ENCODE measurements at regions not wholly inside any gene's neighbourhood (a gene's known extent, or its start where the extent isn't known, plus 50 kb on each side); places are given as distances from the start of the nearest gene placed in this dataset.

DNA sequence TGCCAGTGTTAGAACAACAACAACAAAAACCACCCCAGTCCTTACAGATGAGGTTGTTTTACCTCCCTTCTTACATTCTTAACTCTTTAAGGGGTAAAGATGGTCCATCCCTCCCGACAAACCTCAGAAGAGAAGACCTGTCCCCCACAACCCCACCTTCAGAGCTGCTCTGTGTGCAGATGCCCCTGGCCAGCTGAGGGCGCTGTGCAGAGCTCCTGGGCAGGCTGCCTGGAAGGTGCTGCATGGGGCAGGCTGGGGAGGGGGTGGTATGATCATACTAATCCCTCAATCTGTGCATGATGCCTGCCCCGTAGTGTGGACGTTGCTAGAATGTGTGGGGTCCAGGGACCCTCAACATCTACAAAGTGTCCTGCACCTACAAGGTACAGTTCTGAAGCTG lies 387.1 kb downstream of the INHBA start:
- Histone ChIP-seq H3K9ac (ENCODE audit: extremely low read depth, low read length, poor library complexity, severe bottlenecking) (no peak overlapping the region), H3K36me3 (ENCODE audit: control insufficient read depth, insufficient read depth, low read length) (no peaks in the 10 kb centered on the region), H3K9me3 (ENCODE audit: control insufficient read depth, low read length) (no peaks in the 10 kb centered on the region), H3K4me3 (ENCODE audit: low read length) (no peak overlapping the region), H3K4me1 (ENCODE audit: control insufficient read depth, insufficient read depth, low read length) (no peaks in the 10 kb centered on the region), H3K27me3 (ENCODE audit: control insufficient read depth, insufficient read depth, low read length, poor library complexity, severe bottlenecking) (no peaks in the 10 kb centered on the region), H3K27ac (ENCODE audit: low read depth, low read length) (no peak overlapping the region)
- Mint-ChIP-seq H3K27ac (no peak overlapping the region), H3K4me3 (no peak overlapping the region), H3K9me3 (peaks cover 10% of the 10 kb centered on the region), H3K4me1 (no peaks in the 10 kb centered on the region), H3K36me3 (ENCODE audit: low read depth) (no peaks in the 10 kb centered on the region), H3K27me3 (ENCODE audit: insufficient read depth) (no peaks in the 10 kb centered on the region)
- 81% methylated on average over 4 of the region's 4 CpGs; no CpG with 5 or more reads in 1 of the 2 experiments for WGBS, 2 experiments (ENCODE audit: insufficient coverage in 1 of 2, insufficient read length in 1 of 2)
- peak; percentile 83 for DNase-seq
- TF ChIP-seq, protein P1, sequence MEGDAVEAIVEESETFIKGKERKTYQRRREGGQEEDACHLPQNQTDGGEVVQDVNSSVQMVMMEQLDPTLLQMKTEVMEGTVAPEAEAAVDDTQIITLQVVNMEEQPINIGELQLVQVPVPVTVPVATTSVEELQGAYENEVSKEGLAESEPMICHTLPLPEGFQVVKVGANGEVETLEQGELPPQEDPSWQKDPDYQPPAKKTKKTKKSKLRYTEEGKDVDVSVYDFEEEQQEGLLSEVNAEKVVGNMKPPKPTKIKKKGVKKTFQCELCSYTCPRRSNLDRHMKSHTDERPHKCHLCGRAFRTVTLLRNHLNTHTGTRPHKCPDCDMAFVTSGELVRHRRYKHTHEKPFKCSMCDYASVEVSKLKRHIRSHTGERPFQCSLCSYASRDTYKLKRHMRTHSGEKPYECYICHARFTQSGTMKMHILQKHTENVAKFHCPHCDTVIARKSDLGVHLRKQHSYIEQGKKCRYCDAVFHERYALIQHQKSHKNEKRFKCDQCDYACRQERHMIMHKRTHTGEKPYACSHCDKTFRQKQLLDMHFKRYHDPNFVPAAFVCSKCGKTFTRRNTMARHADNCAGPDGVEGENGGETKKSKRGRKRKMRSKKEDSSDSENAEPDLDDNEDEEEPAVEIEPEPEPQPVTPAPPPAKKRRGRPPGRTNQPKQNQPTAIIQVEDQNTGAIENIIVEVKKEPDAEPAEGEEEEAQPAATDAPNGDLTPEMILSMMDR (conservative IDR thresholded peaks at IDR 0.05) = peak; percentile 81

DNA sequence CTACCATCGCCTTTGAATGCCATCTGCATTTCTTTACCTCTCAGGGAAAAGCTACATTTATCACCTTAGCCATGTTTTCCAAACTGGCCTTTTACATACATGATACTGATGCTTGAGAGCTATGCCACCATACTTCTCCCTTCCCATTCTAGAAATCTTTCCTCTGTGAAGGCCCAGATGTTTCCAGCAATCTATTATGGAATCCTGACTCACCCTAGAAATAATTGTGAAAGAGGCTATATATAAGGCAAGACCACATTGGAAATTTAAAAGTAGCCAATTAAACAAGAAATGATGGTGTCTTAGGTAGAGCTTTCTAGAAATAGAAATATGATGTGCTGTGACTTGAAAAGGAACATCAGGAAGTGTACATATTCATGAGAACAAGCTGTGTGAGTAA lies 389.7 kb downstream of the INHBA start:
- Mint-ChIP-seq H3K4me1 (no peaks in the 10 kb centered on the region), H3K27ac (no peak overlapping the region), H3K9me3 (peaks cover 1% of the 10 kb centered on the region), H3K36me3 (ENCODE audit: low read depth) (no peaks in the 10 kb centered on the region), H3K27me3 (ENCODE audit: insufficient read depth) (no peaks in the 10 kb centered on the region), H3K4me3 (no peak overlapping the region)
- no peak for DNase-seq
- WGBS, 2 experiments (ENCODE audit: insufficient coverage in 1 of 2, insufficient read length in 1 of 2) = 86 to 87% methylated on average over 1 of the region's 1 CpG
- H3K4me3 ChIP-seq (ENCODE audit: low read length) = no peak overlapping the region
- H3K4me1 ChIP-seq (ENCODE audit: control insufficient read depth, insufficient read depth, low read length) = no peaks in the 10 kb centered on the region
- no peak overlapping the region for H3K9ac ChIP-seq (ENCODE audit: extremely low read depth, low read length, poor library complexity, severe bottlenecking)
- H3K36me3 ChIP-seq (ENCODE audit: control insufficient read depth, insufficient read depth, low read length) = no peaks in the 10 kb centered on the region
- no peaks in the 10 kb centered on the region for H3K9me3 ChIP-seq (ENCODE audit: control insufficient read depth, low read length)
- H3K27me3 ChIP-seq (ENCODE audit: control insufficient read depth, insufficient read depth, low read length, poor library complexity, severe bottlenecking) = no peaks in the 10 kb centered on the region
- TF ChIP-seq, protein P1 (conservative IDR thresholded peaks at IDR 0.05) = no peak
- no peak overlapping the region for H3K27ac ChIP-seq (ENCODE audit: low read depth, low read length)

DNA sequence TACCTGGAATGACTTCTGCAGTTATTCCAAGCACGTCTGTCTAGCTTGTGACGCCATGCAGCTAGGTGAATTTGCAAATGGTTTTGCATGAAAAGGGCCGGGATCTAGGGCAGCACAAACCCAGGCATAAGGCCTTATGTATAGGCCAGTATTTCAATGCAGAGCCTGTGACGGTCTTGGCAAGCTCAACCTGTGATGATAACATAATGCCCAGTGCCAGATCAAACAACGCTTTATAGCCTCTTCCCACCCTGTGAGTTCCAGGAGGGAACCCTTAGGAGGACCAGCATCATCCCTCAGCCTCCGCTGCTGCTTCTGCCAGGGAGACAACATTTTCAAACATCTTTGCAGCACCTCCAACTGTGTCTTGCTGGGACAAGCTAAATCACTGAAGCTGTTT lies 390.7 kb downstream of the INHBA start:
- H3K27me3 Mint-ChIP-seq (ENCODE audit: insufficient read depth) = no peaks in the 10 kb centered on the region
- H3K27me3 ChIP-seq (ENCODE audit: control insufficient read depth, insufficient read depth, low read length, poor library complexity, severe bottlenecking) = no peaks in the 10 kb centered on the region
- TF ChIP-seq, protein P1 (conservative IDR thresholded peaks at IDR 0.05) = no peak
- no peak for DNase-seq
- WGBS, 2 experiments (ENCODE audit: insufficient coverage in 1 of 2, insufficient read length in 1 of 2) = 92 to 95% methylated on average over 6 of the region's 6 CpGs
- no peaks in the 10 kb centered on the region for H3K4me1 Mint-ChIP-seq
- H3K9ac ChIP-seq (ENCODE audit: extremely low read depth, low read length, poor library complexity, severe bottlenecking) = no peak overlapping the region
- no peak overlapping the region for H3K4me3 Mint-ChIP-seq
- H3K9me3 ChIP-seq (ENCODE audit: control insufficient read depth, low read length) = no peaks in the 10 kb centered on the region
- no peaks in the 10 kb centered on the region for H3K36me3 ChIP-seq (ENCODE audit: control insufficient read depth, insufficient read depth, low read length)
- no peak overlapping the region for H3K27ac ChIP-seq (ENCODE audit: low read depth, low read length)
- H3K27ac Mint-ChIP-seq = no peak overlapping the region
- H3K9me3 Mint-ChIP-seq = no peaks in the 10 kb centered on the region
- no peaks in the 10 kb centered on the region for H3K4me1 ChIP-seq (ENCODE audit: control insufficient read depth, insufficient read depth, low read length)
- H3K36me3 Mint-ChIP-seq (ENCODE audit: low read depth) = no peaks in the 10 kb centered on the region
- no peak overlapping the region for H3K4me3 ChIP-seq (ENCODE audit: low read length)
